ENCODE measurements at regions not wholly inside any gene's neighbourhood (a gene's known extent, or its start where the extent isn't known, plus 50 kb on each side); places are given as distances from the start of the nearest gene placed in this dataset.

- H3K27ac Mint-ChIP-seq: no peak overlapping the region
- H3K9me3 Mint-ChIP-seq: no peaks in the 10 kb centered on the region
Observed at GRCh38 chr2:106974891-106975290, 88.9 kb upstream of the ST6GAL2 start.

More at GRCh38 chr2:106974891-106975290, 88.9 kb upstream of the ST6GAL2 start:
- H2BK5ac ChIP-seq (ENCODE audit: insufficient read length, low read length): no peak overlapping the region
- no peak overlapping the region for H2AK5ac ChIP-seq (ENCODE audit: insufficient read length, low read length)
- no peak overlapping the region for H3K9ac ChIP-seq (ENCODE audit: extremely low read depth, insufficient read length, low read length)
- H3K23me2 ChIP-seq (ENCODE audit: insufficient read length, low read depth, low read length, poor library complexity, severe bottlenecking): no peaks in the 10 kb centered on the region
- no peak overlapping the region for H3K14ac ChIP-seq (ENCODE audit: insufficient read depth, low read length)
- H3K4ac ChIP-seq (ENCODE audit: low read depth, low read length): no peak overlapping the region
- H3K79me2 ChIP-seq (ENCODE audit: insufficient read depth, low read length): no peaks in the 10 kb centered on the region
- no CpG with 5 or more reads among the region's 1 CpG for WGBS (ENCODE audit: extremely low coverage, insufficient read length, low lambda C conversion rate)
- H3T11ph ChIP-seq (ENCODE audit: low read length): no peak overlapping the region
- Mint-ChIP-seq H3K4me1 (no peaks in the 10 kb centered on the region), H3K4me3 (no peak overlapping the region), H3K27me3 (ENCODE audit: low read depth) (no peaks in the 10 kb centered on the region), H3K36me3 (ENCODE audit: insufficient read depth in 1 of 3, low read depth in 3 of 3) (no peaks in the 10 kb centered on the region)
- no peaks in the 10 kb centered on the region for H3K9me3 ChIP-seq (ENCODE audit: control insufficient read depth, low read depth, low read length)
- H3K27me3 ChIP-seq (ENCODE audit: insufficient read depth, low read length): no peaks in the 10 kb centered on the region
- no peak overlapping the region for H2BK20ac ChIP-seq (ENCODE audit: low read depth, low read length, poor library complexity, severe bottlenecking)
- no peaks in the 10 kb centered on the region for H4K20me1 ChIP-seq (ENCODE audit: control insufficient read depth, insufficient read depth, insufficient read length)
- no peak overlapping the region for H2BK120ac ChIP-seq (ENCODE audit: low read depth, low read length, poor library complexity, severe bottlenecking)
- no peak overlapping the region for H4K8ac ChIP-seq (replicated peaks; ENCODE audit: insufficient read length, low read depth, low read length)
- no peak overlapping the region for H2BK15ac ChIP-seq (ENCODE audit: low read depth, low read length)
- no peaks in the 10 kb centered on the region for H3K79me1 ChIP-seq (ENCODE audit: insufficient read depth, low read depth, low read length, poor library complexity, severe bottlenecking)
- DNase-seq: no peak
- H2BK12ac ChIP-seq (ENCODE audit: insufficient read length, low read depth, low read length): no peak overlapping the region
- no peak overlapping the region for H2AFZ ChIP-seq (ENCODE audit: low read length)
- no peak overlapping the region for H3K56ac ChIP-seq (ENCODE audit: insufficient read length, low read depth, low read length)
- TF ChIP-seq CTCF (conservative IDR thresholded peaks at IDR 0.05): no peak
- no peak overlapping the region for H3K23ac ChIP-seq (ENCODE audit: insufficient read length, low read depth, low read length)
- no peak overlapping the region for H4K91ac ChIP-seq (ENCODE audit: insufficient read length, low read depth, low read length)
- no peaks in the 10 kb centered on the region for H3K4me1 ChIP-seq (ENCODE audit: insufficient read depth, low read length)
- no peak overlapping the region for H3K4me2 ChIP-seq (ENCODE audit: insufficient read depth, insufficient read length, low read length)
- no peak overlapping the region for H4K5ac ChIP-seq (ENCODE audit: insufficient read length, low read depth, low read length)
- no peak overlapping the region for H3K27ac ChIP-seq (ENCODE audit: insufficient read length, low read depth, low read length)
- no peak overlapping the region for H3K18ac ChIP-seq (ENCODE audit: insufficient read length, low read depth, low read length)

Data from H9 (cell line).